GM23338 (cell line): ENCODE measurements at regions not wholly inside any gene's neighbourhood (a gene's known extent, or its start where the extent isn't known, plus 50 kb on each side); places are given as distances from the start of the nearest gene placed in this dataset.

Source experiments
- ATAC-seq: fragments of 200-7000 bp; cut with Tn5 transposase; 3 replicates; pipeline ENCODE4 v1.9.1; 2020
- DNase-seq: peaks from one replicate; pipeline ENCODE4 v3.0.0-alpha.2; 2015; ENCODE audit warnings: low spot score
- H2AFZ ChIP-seq: fragments of 200-600 bp; sonication (generic); 2 replicates; pipeline ENCODE4 v1.8.0; 2016; ENCODE audit warnings: antibody characterized with exemption, mild to moderate bottlenecking, moderate library complexity
- H3F3A ChIP-seq: fragments of 200-600 bp; sonication (generic); replicated peaks from 2 replicates; pipeline ENCODE4 v1.8.0; 2017; ENCODE audit warnings: antibody characterized with exemption, mixed run types, low read depth
- H3K27ac ChIP-seq: fragments of 200-600 bp; sonication (generic); 2 replicates; pipeline ENCODE4 v1.6.1; 2016; ENCODE audit warnings: low read depth
- H3K27me3 ChIP-seq: fragments of 200-600 bp; sonication (generic); 2 replicates; pipeline ENCODE4 v1.8.0; 2016; ENCODE audit warnings: mild to moderate bottlenecking, mixed run types, moderate library complexity; ENCODE audit not compliant: insufficient read depth
- H3K36me3 ChIP-seq: fragments of 200-600 bp; sonication (generic); 2 replicates; pipeline ENCODE4 v1.8.0; 2016; ENCODE audit warnings: mild to moderate bottlenecking; ENCODE audit not compliant: insufficient read depth
- H3K4me1 ChIP-seq: fragments of 200-600 bp; sonication (generic); 2 replicates; pipeline ENCODE4 v1.8.0; 2016; ENCODE audit warnings: mild to moderate bottlenecking, moderate library complexity; ENCODE audit not compliant: insufficient read depth
- H3K4me2 ChIP-seq: fragments of 200-600 bp; sonication (generic); 2 replicates; pipeline ENCODE4 v1.7.1; 2017; ENCODE audit warnings: mixed run types
- H3K4me3 ChIP-seq: fragments of 200-600 bp; sonication (generic); 2 replicates; pipeline ENCODE4 v1.6.1; 2016; ENCODE audit warnings: mixed run types
- H3K79me2 ChIP-seq: fragments of 200-600 bp; sonication (generic); replicated peaks from 2 replicates; pipeline ENCODE4 v1.8.0; 2017; ENCODE audit warnings: mild to moderate bottlenecking; ENCODE audit not compliant: insufficient read depth
- H3K9me2 ChIP-seq: fragments of 200-600 bp; sonication (generic); 2 replicates; pipeline ENCODE4 v1.8.0; 2017; ENCODE audit not compliant: insufficient read depth
- H4K20me1 ChIP-seq: fragments of 200-600 bp; sonication (generic); replicated peaks from 2 replicates; pipeline ENCODE4 v1.8.0; 2017; ENCODE audit warnings: mild to moderate bottlenecking; ENCODE audit not compliant: insufficient read depth
- H3K27ac Mint-ChIP-seq: 2 replicates; pipeline ENCODE4 v1.8.0; 2020; ENCODE audit warnings: inconsistent platforms, mild to moderate bottlenecking, moderate library complexity, mixed read lengths
- H3K27me3 Mint-ChIP-seq: 3 replicates; pipeline ENCODE4 v1.8.0; 2022; ENCODE audit warnings: low read depth, mild to moderate bottlenecking, moderate library complexity, mixed read lengths, inconsistent platforms; ENCODE audit not compliant: insufficient read depth, poor library complexity
- H3K36me3 Mint-ChIP-seq: 3 replicates; pipeline ENCODE4 v1.8.0; 2021; ENCODE audit warnings: low read depth, mild to moderate bottlenecking, inconsistent platforms, moderate library complexity, mixed read lengths
- H3K4me1 Mint-ChIP-seq: 3 replicates; pipeline ENCODE4 v1.8.0; 2020; ENCODE audit warnings: mild to moderate bottlenecking, inconsistent platforms, mixed read lengths
- H3K4me3 Mint-ChIP-seq: 3 replicates; pipeline ENCODE4 v1.8.0; 2021; ENCODE audit warnings: moderate library complexity, mild to moderate bottlenecking, inconsistent platforms, mixed read lengths
- H3K9me3 Mint-ChIP-seq: 3 replicates; pipeline ENCODE4 v1.8.0; 2020; ENCODE audit warnings: moderate library complexity, mild to moderate bottlenecking, inconsistent platforms, mixed read lengths
- CREB1 ChIP-seq: fragments of 250-450 bp; sonication (Bioruptor Pico); IDR thresholded peaks from 2 replicates; pipeline ENCODE4 v1.5.0; 2020; ENCODE audit warnings: low read depth, mild to moderate bottlenecking, moderate library complexity
- ETS1 ChIP-seq: IDR thresholded peaks from 2 replicates; pipeline ENCODE4 v1.6.1; 2016; ENCODE audit warnings: antibody characterized with exemption
- EZH2 ChIP-seq: fragments of 200-600 bp; sonication (generic); IDR thresholded peaks from one replicate; pipeline ENCODE4 v1.8.0; 2017; ENCODE audit warnings: antibody characterized with exemption, mild to moderate bottlenecking, low read depth; ENCODE audit not compliant: unreplicated experiment
- EZH2phosphoT487 ChIP-seq: fragments of 200-600 bp; sonication (generic); IDR thresholded peaks from one replicate; pipeline ENCODE4 v1.8.1; 2018; ENCODE audit warnings: antibody characterized with exemption; ENCODE audit not compliant: unreplicated experiment
- NANOG ChIP-seq: IDR thresholded peaks from 2 replicates; pipeline ENCODE4 v1.6.1; 2016; ENCODE audit warnings: antibody characterized with exemption, borderline replicate concordance
- POLR2AphosphoS5 ChIP-seq: IDR thresholded peaks from 2 replicates; pipeline ENCODE4 v1.6.1; 2016; ENCODE audit warnings: antibody characterized with exemption, low read depth
- REST ChIP-seq: IDR thresholded peaks from one replicate; pipeline ENCODE4 v1.6.1; 2018; ENCODE audit warnings: antibody characterized with exemption; ENCODE audit not compliant: unreplicated experiment
- STAT1 ChIP-seq: IDR thresholded peaks from one replicate; pipeline ENCODE4 v1.6.1; 2016; ENCODE audit warnings: antibody characterized with exemption; ENCODE audit not compliant: unreplicated experiment
- ZNF462 ChIP-seq: fragments of 250-450 bp; sonication (Bioruptor Pico); IDR thresholded peaks from 2 replicates; pipeline ENCODE4 v1.5.0; 2020; ENCODE audit warnings: mild to moderate bottlenecking, moderate library complexity

GRCh38 chr1:80403471-80403893, 1397.0 kb upstream of the ADGRL4 start (continued):
- TF ChIP-seq ZNF462 (CRISPR knock-in tag): no peak
- TF ChIP-seq EZH2: no peak
- TF ChIP-seq CREB1: no peak
- no peak for TF ChIP-seq NANOG
- no peak for TF ChIP-seq ETS1

DNA sequence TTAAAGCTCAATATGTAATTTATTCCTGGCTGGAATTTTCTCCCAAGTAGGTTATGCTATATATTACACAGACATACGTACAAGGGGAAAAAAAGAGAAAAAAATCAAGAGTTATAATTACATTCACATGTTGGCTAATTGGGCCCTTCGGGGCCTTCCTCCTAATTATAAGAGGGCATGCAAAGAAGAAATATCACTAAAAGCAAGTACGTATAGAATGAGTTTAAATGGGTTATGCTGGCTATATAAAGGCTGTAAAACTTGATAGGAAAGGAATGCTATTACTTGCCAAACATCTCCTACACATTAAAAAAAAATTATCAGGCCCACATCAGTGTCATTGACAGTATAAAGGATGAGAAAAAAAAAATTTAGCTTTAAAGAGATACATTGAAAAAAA, 1396.1 kb upstream of the ADGRL4 start:
- Mint-ChIP-seq H3K27ac (no peak overlapping the region), H3K4me1 (no peaks in the 10 kb centered on the region), H3K4me3 (no peak overlapping the region), H3K36me3 (peaks cover 13% of the 10 kb centered on the region), H3K9me3 (peaks cover 24% of the 10 kb centered on the region), H3K27me3 (peaks cover 2% of the 10 kb centered on the region)
- no peaks in the 10 kb centered on the region for H3K27me3 ChIP-seq
- no peaks in the 10 kb centered on the region for H3F3A ChIP-seq
- H3K4me2 ChIP-seq: no peak overlapping the region
- H3K79me2 ChIP-seq: no peaks in the 10 kb centered on the region
- H3K4me1 ChIP-seq: no peaks in the 10 kb centered on the region
- no peaks in the 10 kb centered on the region for H4K20me1 ChIP-seq
- peaks cover 3% of the 10 kb centered on the region; the same call in 1 of the 2 replicates for H3K36me3 ChIP-seq
- no peak overlapping the region for H3K27ac ChIP-seq
- H3K9me2 ChIP-seq: no peaks in the 10 kb centered on the region
- H3K4me3 ChIP-seq: no peak overlapping the region
- ATAC-seq (no peak), DNase-seq (no peak)
- H2AFZ ChIP-seq: no peak overlapping the region
- TF ChIP-seq EZH2phosphoT487 (no peak), NANOG (no peak), STAT1 (no peak), EZH2 (no peak), REST (no peak), POLR2AphosphoS5 (no peak)
